H1 (cell line): ENCODE measurements at regions not wholly inside any gene's neighbourhood (a gene's known extent, or its start where the extent isn't known, plus 50 kb on each side); places are given as distances from the start of the nearest gene placed in this dataset.
A peak's percentile ranks its signal among the peaks of the same experiment; 100 is the strongest.

Source experiments
- CTCF ChIA-PET: fragments of 300-600 bp; sonication (Branson Sonifier 250); formaldehyde crosslinking; loops from one replicate; lab custom pipeline; 2021; ENCODE audit not compliant: partially characterized antibody; lab: Charles Lee
- POLR2A ChIA-PET: fragments of 300-600 bp; sonication (Branson Sonifier 250); formaldehyde crosslinking; loops from one replicate; lab custom pipeline; 2021; ENCODE audit warnings: inconsistent platforms; ENCODE audit not compliant: partially characterized antibody; lab: Charles Lee
- DNase-seq, 2 experiments: peaks; one replicate each; pipeline versions ENCODE4 v3.0.0 to v3.0.0-alpha.2; 2010 to 2022; ENCODE audit warnings: low spot score in 2 of 2, low read depth in 1 of 2, mixed read lengths in 1 of 2
- FAIRE-seq: peaks from 2 replicates; lab custom pipeline; 2011; peaks lifted over from hg19 to GRCh38; lab: Jason Lieb, UNC
- H2AFZ ChIP-seq: 2 replicates; pipeline ENCODE4 v1.8.1; 2012; ENCODE audit warnings: low read length, inconsistent platforms
- H2AK5ac ChIP-seq: 2 replicates; pipeline ENCODE4 v1.6.1; 2013; ENCODE audit warnings: low read depth, low read length
- H2BK120ac ChIP-seq: replicated peaks from 2 replicates; pipeline ENCODE3; 2013; ENCODE audit warnings: low read depth, low read length, inconsistent platforms
- H2BK12ac ChIP-seq: 2 replicates; pipeline ENCODE4 v1.6.1; 2013; ENCODE audit warnings: low read depth, low read length
- H2BK15ac ChIP-seq: 2 replicates; pipeline ENCODE4 v1.6.1; 2013; ENCODE audit warnings: low read length
- H2BK20ac ChIP-seq: 2 replicates; pipeline ENCODE4 v1.6.1; 2013; ENCODE audit warnings: low read length
- H2BK5ac ChIP-seq: 2 replicates; pipeline ENCODE4 v1.6.1; 2013; ENCODE audit warnings: low read depth, low read length
- H3K14ac ChIP-seq: 2 replicates; pipeline ENCODE4 v1.6.1; 2013; ENCODE audit warnings: inconsistent platforms; ENCODE audit not compliant: insufficient read length
- H3K18ac ChIP-seq: 2 replicates; pipeline ENCODE4 v1.6.1; 2013; ENCODE audit warnings: low read length; ENCODE audit errors: extremely low read depth
- H3K23ac ChIP-seq: 2 replicates; pipeline ENCODE4 v1.6.1; 2013; ENCODE audit warnings: inconsistent platforms; ENCODE audit not compliant: insufficient read length
- H3K23me2 ChIP-seq: 2 replicates; pipeline ENCODE4 v1.6.1; 2013; ENCODE audit warnings: low read depth, low read length
- H3K27ac ChIP-seq: 2 replicates; pipeline ENCODE4 v1.6.1; 2011; ENCODE audit warnings: low read depth, low read length, inconsistent platforms
- H3K27me3 ChIP-seq, 4 experiments: replicated peaks in 1 of 4; 1 replicate in 1 of 4; 2 replicates in 3 of 4; pipeline versions ENCODE4 v1.6.1 to v1.8.1; 2011 to 2013; ENCODE audit warnings: low read length in 3 of 4, mild to moderate bottlenecking in 3 of 4, inconsistent platforms in 2 of 4, mixed read lengths in 2 of 4, moderate library complexity in 1 of 4; ENCODE audit not compliant: control insufficient read depth in 3 of 4, insufficient read depth in 3 of 4; ENCODE audit errors: extremely low read depth in 1 of 4
- H3K36me3 ChIP-seq, 4 experiments: 2 replicates each; pipeline versions ENCODE4 v1.6.1 to v1.8.1; 2011 to 2013; ENCODE audit warnings: mild to moderate bottlenecking in 4 of 4, low read length in 3 of 4, moderate library complexity in 2 of 4, control low read depth in 1 of 4, inconsistent platforms in 1 of 4; ENCODE audit not compliant: insufficient read depth in 4 of 4, control insufficient read depth in 2 of 4
- H3K4ac ChIP-seq: replicated peaks from 2 replicates; pipeline ENCODE3; 2013; ENCODE audit warnings: low read length, low read depth, mixed read lengths, inconsistent platforms; ENCODE audit not compliant: insufficient read length
- H3K4me1 ChIP-seq, 4 experiments: replicated peaks in 1 of 4; 1 replicate in 1 of 4; 2 replicates in 3 of 4; pipeline versions ENCODE4 v1.6.1 to v1.8.1; 2011 to 2013; ENCODE audit warnings: low read length in 3 of 4, inconsistent platforms in 2 of 4, mixed read lengths in 1 of 4; ENCODE audit not compliant: insufficient read depth in 4 of 4, control insufficient read depth in 3 of 4
- H3K4me2 ChIP-seq, 2 experiments: 2 replicates each; pipeline versions ENCODE4 v1.6.1 to v1.8.1; 2011 to 2013; ENCODE audit warnings: low read depth in 2 of 2, low read length in 2 of 2, control low read depth in 1 of 2, inconsistent platforms in 1 of 2, mild to moderate bottlenecking in 1 of 2; ENCODE audit not compliant: insufficient read depth in 1 of 2
- H3K4me3 ChIP-seq, 4 experiments: fragments of 200-600, 300-600 bp in 1 of 4; sonication (generic), shearing (Covaris generic), sonication (Bioruptor Twin) in 1 of 4; 2 replicates each; pipeline versions ENCODE4 v1.5.1 to v1.8.1; 2011 to 2016; ENCODE audit warnings: low read length in 4 of 4, low read depth in 3 of 4, control low read depth in 2 of 4, inconsistent platforms in 2 of 4, mild to moderate bottlenecking in 2 of 4, mixed read lengths in 1 of 4, moderate library complexity in 1 of 4; ENCODE audit not compliant: insufficient read depth in 2 of 4; ENCODE audit errors: extremely low read depth in 1 of 4
- H3K56ac ChIP-seq: replicated peaks from 2 replicates; pipeline ENCODE3; 2013; ENCODE audit warnings: low read depth, mild to moderate bottlenecking, mixed read lengths, low read length, inconsistent platforms; ENCODE audit not compliant: insufficient read length
- H3K79me1 ChIP-seq: 2 replicates; pipeline ENCODE4 v1.6.1; 2013; ENCODE audit warnings: low read depth, low read length, control low read depth
- H3K79me2 ChIP-seq, 2 experiments: 2 replicates each; pipeline versions ENCODE4 v1.6.1 to v1.8.1; 2012 to 2013; ENCODE audit warnings: low read length in 2 of 2, mild to moderate bottlenecking in 2 of 2, inconsistent platforms in 1 of 2; ENCODE audit not compliant: insufficient read depth in 2 of 2, control insufficient read depth in 1 of 2
- H3K9ac ChIP-seq, 4 experiments: replicated peaks in 1 of 4; 1 replicate in 1 of 4; 2 replicates in 3 of 4; pipeline versions ENCODE4 v1.6.1 to v1.8.1; 2011 to 2013; ENCODE audit warnings: low read depth in 3 of 4, low read length in 3 of 4, control low read depth in 2 of 4, mild to moderate bottlenecking in 2 of 4, moderate library complexity in 2 of 4, inconsistent platforms in 1 of 4; ENCODE audit errors: extremely low read depth in 1 of 4
- H3K9me3 ChIP-seq, 2 experiments: 2 replicates each; pipeline versions ENCODE4 v1.6.1 to v1.8.1; 2012 to 2013; ENCODE audit warnings: mild to moderate bottlenecking in 2 of 2, moderate library complexity in 2 of 2, control low read depth in 1 of 2, inconsistent platforms in 1 of 2, low read depth in 1 of 2, low read length in 1 of 2, mixed read lengths in 1 of 2; ENCODE audit not compliant: insufficient read depth in 2 of 2
- H4K20me1 ChIP-seq, 2 experiments: replicated peaks in 1 of 2; 2 replicates each; pipeline versions ENCODE3 to v1.8.1; 2011 to 2013; ENCODE audit warnings: inconsistent platforms in 2 of 2, low read length in 2 of 2, mild to moderate bottlenecking in 1 of 2; ENCODE audit not compliant: insufficient read depth in 2 of 2, control insufficient read depth in 1 of 2
- H4K5ac ChIP-seq: 2 replicates; pipeline ENCODE4 v1.6.1; 2013; ENCODE audit warnings: low read length, low read depth, mixed read lengths, inconsistent platforms; ENCODE audit not compliant: insufficient read length
- H4K8ac ChIP-seq: 2 replicates; pipeline ENCODE4 v1.8.0; 2013; ENCODE audit warnings: mild to moderate bottlenecking, moderate library complexity, low read length, inconsistent platforms; ENCODE audit not compliant: insufficient read depth; ENCODE audit errors: extremely low read depth
- H4K91ac ChIP-seq: replicated peaks from 2 replicates; pipeline ENCODE3; 2013; ENCODE audit warnings: low read length, mixed read lengths, inconsistent platforms; ENCODE audit not compliant: insufficient read length
- CHD1 ChIP-seq: IDR thresholded peaks from 2 replicates; pipeline ENCODE4 v1.6.1; 2012; ENCODE audit warnings: low read depth, low read length, improper control_type of control experiment
- CTCF ChIP-seq, 3 experiments: IDR thresholded peaks; 1 replicate in 2 of 3; 2 replicates in 1 of 3; pipeline versions ENCODE4 v1.5.1 to v1.6.1; 2011; ENCODE audit warnings: low read length in 3 of 3, mild to moderate bottlenecking in 3 of 3, inconsistent platforms in 2 of 3, low read depth in 1 of 3, moderate library complexity in 1 of 3; ENCODE audit not compliant: insufficient read depth in 1 of 3; ENCODE audit errors: control extremely low read depth in 1 of 3
- KDM5A ChIP-seq: fragments of 200-600 bp; IDR thresholded peaks from 2 replicates; pipeline ENCODE4 v1.7.1; 2012; ENCODE audit warnings: mild to moderate bottlenecking, low read length, inconsistent platforms, mixed read lengths
- RXRA ChIP-seq: IDR thresholded peaks from 2 replicates; pipeline ENCODE4 v1.6.1; 2011; ENCODE audit warnings: low read depth, mild to moderate bottlenecking, low read length, moderate library complexity; ENCODE audit not compliant: insufficient read depth
- SIRT6 ChIP-seq: IDR thresholded peaks from one replicate; pipeline ENCODE4 v1.7.1; 2012; ENCODE audit warnings: low read length, inconsistent platforms
- USF2 ChIP-seq: IDR thresholded peaks from 2 replicates; pipeline ENCODE4 v1.6.1; 2011; ENCODE audit warnings: low read length, improper control_type of control experiment
- WGBS, 2 experiments: shearing (Covaris generic) in 1 of 2; methylation state at CpG; one replicate each; pipeline versions ENCODE4 v1.1.6 to v1.1.7; 2013 to 2015; ENCODE audit warnings: low lambda C conversion rate in 2 of 2, mixed read lengths in 2 of 2, inconsistent platforms in 1 of 2, low coverage in 1 of 2, missing lambda C conversion rate in 1 of 2; ENCODE audit not compliant: insufficient replicate concordance in 2 of 2, insufficient coverage in 1 of 2, insufficient read length in 1 of 2; ENCODE audit errors: extremely low coverage in 1 of 2, missing lambda C conversion rate in 1 of 2; 5-methylcytosine and 5-hydroxymethylcytosine counted together
- TF ChIP-seq, protein P1 (sequence below): IDR thresholded peaks from 2 replicates; pipeline ENCODE4 v1.6.1; 2012; ENCODE audit warnings: low read length, inconsistent platforms

GRCh38 chr20:53735536-53736050 is 142.0 kb upstream of the ZNF217 start:
- no peak for DNase-seq
- ChIA-PET POLR2A (interaction anchor here (0.8 to 1.7 kb wide), 6 partner anchors 9 to 198 kb away, joined by 3 to 4 read pairs (median 3); partner anchors contain the start of gene ZNF217), CTCF (interaction anchor here (0.8 to 2.7 kb wide), 8 partner anchors 13 to 198 kb away, joined by 3 to 11 read pairs (median 3); no protein-coding TSS in a partner anchor)
- Histone ChIP-seq H2BK20ac (peak overlapping the region; percentile 94; the same call in 1 of the 2 replicates), H3K4ac (no peak overlapping the region), H2AK5ac (no peak overlapping the region), H2BK5ac (no peak overlapping the region), H3K23ac (no peak overlapping the region), H3K9me3 (no peaks in the 10 kb centered on the region), H3K27ac (0 out of 2 replicates have a peak overlapping the region, but pooled peaks have one; percentile 20), H2AFZ (no peak overlapping the region), H4K5ac (peak overlapping the region; percentile 76), H3K4me2 (peak overlapping the region in 1 of 2 experiments; percentile 56; a peak in 1 of 4 replicates), H3K56ac (no peak overlapping the region), H2BK120ac (peak overlapping the region; percentile 18), H3K79me1 (no peaks in the 10 kb centered on the region), H3K4me1 (peaks cover 23 to 40% (median 34%) of the 10 kb centered on the region in 4 experiments; a peak in 6 of 7 replicates), H3K36me3 (no peaks in the 10 kb centered on the region), H3K14ac (no peak overlapping the region), H3K27me3 (no peaks in the 10 kb centered on the region), H4K20me1 (no peaks in the 10 kb centered on the region), H3K23me2 (no peaks in the 10 kb centered on the region), H3K9ac (no peak overlapping the region), H4K8ac (no peak overlapping the region), H3K18ac (peak overlapping the region; percentile 39; the same call in 1 of the 2 replicates), H4K91ac (peak overlapping the region; percentile 16), H2BK15ac (no peak overlapping the region; the same call in 1 of the 2 replicates), H3K4me3 (no peak overlapping the region), H2BK12ac (0 out of 2 replicates have a peak overlapping the region, but pooled peaks have one; percentile 50), H3K79me2 (no peaks in the 10 kb centered on the region)
- FAIRE-seq = no peak
- 78% methylated on average over 5 of the region's 5 CpGs; no CpG with 5 or more reads in 1 of the 2 experiments for WGBS, 2 experiments
- TF ChIP-seq SIRT6 (no peak), CTCF (IDR thresholded peaks at IDR 0.05; ENCODE audit: control extremely low read depth in 1 of 3, insufficient read depth in 1 of 3, low read depth in 1 of 3, low read length in 3 of 3) (no peak), KDM5A (no peak), RXRA (no peak), USF2 (no peak), CHD1 (no peak)
- TF ChIP-seq, protein P1, sequence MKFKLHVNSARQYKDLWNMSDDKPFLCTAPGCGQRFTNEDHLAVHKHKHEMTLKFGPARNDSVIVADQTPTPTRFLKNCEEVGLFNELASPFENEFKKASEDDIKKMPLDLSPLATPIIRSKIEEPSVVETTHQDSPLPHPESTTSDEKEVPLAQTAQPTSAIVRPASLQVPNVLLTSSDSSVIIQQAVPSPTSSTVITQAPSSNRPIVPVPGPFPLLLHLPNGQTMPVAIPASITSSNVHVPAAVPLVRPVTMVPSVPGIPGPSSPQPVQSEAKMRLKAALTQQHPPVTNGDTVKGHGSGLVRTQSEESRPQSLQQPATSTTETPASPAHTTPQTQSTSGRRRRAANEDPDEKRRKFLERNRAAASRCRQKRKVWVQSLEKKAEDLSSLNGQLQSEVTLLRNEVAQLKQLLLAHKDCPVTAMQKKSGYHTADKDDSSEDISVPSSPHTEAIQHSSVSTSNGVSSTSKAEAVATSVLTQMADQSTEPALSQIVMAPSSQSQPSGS = no peak
